A673 (cell line): ENCODE measurements at regions not wholly inside any gene's neighbourhood (a gene's known extent, or its start where the extent isn't known, plus 50 kb on each side); places are given as distances from the start of the nearest gene placed in this dataset.

Source experiments
- BruUV-seq: library from RNA; stranded (reverse); fragments of 400-500 nt; replicated peaks from 2 replicates; lab custom pipeline; 2021; lab: Mats Ljungman, UMichigan
- CTCF ChIA-PET: fragments of 300-600 bp; sonication (Branson Sonifier 250); formaldehyde crosslinking; loops from one replicate; lab custom pipeline; 2022; ENCODE audit warnings: antibody characterized with exemption; lab: Charles Lee
- POLR2A ChIA-PET: fragments of 300-600 bp; sonication (Branson Sonifier 250); formaldehyde crosslinking; loops from one replicate; lab custom pipeline; 2022; ENCODE audit warnings: antibody characterized with exemption; ENCODE audit not compliant: low non-redundant PET; lab: Charles Lee
- DNase-seq: peaks from one replicate; pipeline ENCODE4 v3.0.0-alpha.2; 2015; ENCODE audit warnings: low spot score
- H3K27ac ChIP-seq: fragments of 200-600 bp; sonication (generic); 2 replicates; pipeline ENCODE4 v1.5.1; 2016; ENCODE audit warnings: mixed run types, low read depth, mild to moderate bottlenecking, mixed read lengths, antibody characterized with exemption, low read length; ENCODE audit not compliant: poor library complexity, severe bottlenecking
- H3K27me3 ChIP-seq: fragments of 200-600 bp; sonication (generic); replicated peaks from 2 replicates; pipeline ENCODE4 v1.6.1; 2017; ENCODE audit warnings: mixed run types, low read depth, mild to moderate bottlenecking, mixed read lengths, antibody characterized with exemption, low read length; ENCODE audit not compliant: insufficient read depth, poor library complexity
- H3K36me3 ChIP-seq: fragments of 200-600 bp; sonication (generic); 2 replicates; pipeline ENCODE4 v1.6.1; 2016; ENCODE audit warnings: mixed run types, mild to moderate bottlenecking, mixed read lengths, antibody characterized with exemption, low read length; ENCODE audit not compliant: insufficient read depth, poor library complexity, severe bottlenecking
- H3K4me1 ChIP-seq: fragments of 200-600 bp; sonication (generic); 2 replicates; pipeline ENCODE4 v1.6.1; 2017; ENCODE audit warnings: mixed run types, mild to moderate bottlenecking, mixed read lengths, antibody characterized with exemption, low read length; ENCODE audit not compliant: insufficient read depth, poor library complexity, severe bottlenecking
- H3K4me3 ChIP-seq: fragments of 200-600 bp; sonication (generic); 2 replicates; pipeline ENCODE4 v1.5.1; 2016; ENCODE audit warnings: low read depth, mixed run types, mild to moderate bottlenecking, mixed read lengths, low read length; ENCODE audit not compliant: poor library complexity, severe bottlenecking
- H3K9me3 ChIP-seq: fragments of 200-600 bp; sonication (generic); 2 replicates; pipeline ENCODE4 v1.6.1; 2016; ENCODE audit warnings: mixed run types, low read depth, mild to moderate bottlenecking, mixed read lengths, antibody characterized with exemption, low read length; ENCODE audit not compliant: poor library complexity, severe bottlenecking
- EZH2 ChIP-seq: fragments of 200-600 bp; sonication (generic); IDR thresholded peaks from 2 replicates; pipeline ENCODE4 v1.6.1; 2017; ENCODE audit warnings: borderline replicate concordance, low read depth, mild to moderate bottlenecking, mixed read lengths, antibody characterized with exemption, low read length; ENCODE audit not compliant: poor library complexity, severe bottlenecking
- intact Hi-C: fragments of 100-400 bp; cut with micrococcal nuclease; formaldehyde crosslinking; loops from one replicate; pipeline ENCODE4 v1.10.0; 2022; ENCODE audit not compliant: unreplicated experiment
- TF ChIP-seq, protein P1 (sequence below): fragments of 300-800, 200-600 bp; sonication (generic); conservative IDR thresholded peaks from 2 replicates; pipeline ENCODE4 v1.5.1; 2017; ENCODE audit warnings: low read depth, mild to moderate bottlenecking, antibody characterized with exemption, low read length, moderate library complexity, mixed read lengths

DNA sequence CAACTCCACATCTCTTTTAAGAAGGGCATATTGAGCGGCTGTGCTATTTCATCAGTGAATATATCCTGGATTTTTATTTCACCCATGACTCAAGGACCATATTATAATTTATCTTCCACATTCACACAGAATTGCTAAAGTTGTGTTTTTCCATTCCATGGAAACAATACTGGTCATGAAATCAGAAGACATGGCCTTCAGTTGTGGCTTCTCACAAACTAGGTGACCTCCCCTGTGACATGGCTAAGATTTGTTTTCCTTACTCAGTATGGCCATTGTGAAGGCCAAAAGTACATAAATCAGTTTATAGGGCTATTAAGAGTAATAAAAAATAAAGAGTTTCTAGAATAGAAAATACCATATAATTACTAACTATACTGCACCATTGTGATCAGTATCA, 415.6 kb downstream of the OXSM start:
- POLR2A ChIA-PET, result no interaction called here
- BruUV-seq, result no TSS peak
- Histone ChIP-seq H3K9me3 (no peaks in the 10 kb centered on the region), H3K36me3 (no peaks in the 10 kb centered on the region), H3K27ac (no peak overlapping the region), H3K27me3 (no peaks in the 10 kb centered on the region), H3K4me3 (no peak overlapping the region), H3K4me1 (no peaks in the 10 kb centered on the region)
- TF ChIP-seq, protein P1, sequence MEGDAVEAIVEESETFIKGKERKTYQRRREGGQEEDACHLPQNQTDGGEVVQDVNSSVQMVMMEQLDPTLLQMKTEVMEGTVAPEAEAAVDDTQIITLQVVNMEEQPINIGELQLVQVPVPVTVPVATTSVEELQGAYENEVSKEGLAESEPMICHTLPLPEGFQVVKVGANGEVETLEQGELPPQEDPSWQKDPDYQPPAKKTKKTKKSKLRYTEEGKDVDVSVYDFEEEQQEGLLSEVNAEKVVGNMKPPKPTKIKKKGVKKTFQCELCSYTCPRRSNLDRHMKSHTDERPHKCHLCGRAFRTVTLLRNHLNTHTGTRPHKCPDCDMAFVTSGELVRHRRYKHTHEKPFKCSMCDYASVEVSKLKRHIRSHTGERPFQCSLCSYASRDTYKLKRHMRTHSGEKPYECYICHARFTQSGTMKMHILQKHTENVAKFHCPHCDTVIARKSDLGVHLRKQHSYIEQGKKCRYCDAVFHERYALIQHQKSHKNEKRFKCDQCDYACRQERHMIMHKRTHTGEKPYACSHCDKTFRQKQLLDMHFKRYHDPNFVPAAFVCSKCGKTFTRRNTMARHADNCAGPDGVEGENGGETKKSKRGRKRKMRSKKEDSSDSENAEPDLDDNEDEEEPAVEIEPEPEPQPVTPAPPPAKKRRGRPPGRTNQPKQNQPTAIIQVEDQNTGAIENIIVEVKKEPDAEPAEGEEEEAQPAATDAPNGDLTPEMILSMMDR, result no peak
- no peak for TF ChIP-seq EZH2
- intact Hi-C loops, result no loop called here
- CTCF ChIA-PET, result no interaction called here
- DNase-seq, result no peak

DNA sequence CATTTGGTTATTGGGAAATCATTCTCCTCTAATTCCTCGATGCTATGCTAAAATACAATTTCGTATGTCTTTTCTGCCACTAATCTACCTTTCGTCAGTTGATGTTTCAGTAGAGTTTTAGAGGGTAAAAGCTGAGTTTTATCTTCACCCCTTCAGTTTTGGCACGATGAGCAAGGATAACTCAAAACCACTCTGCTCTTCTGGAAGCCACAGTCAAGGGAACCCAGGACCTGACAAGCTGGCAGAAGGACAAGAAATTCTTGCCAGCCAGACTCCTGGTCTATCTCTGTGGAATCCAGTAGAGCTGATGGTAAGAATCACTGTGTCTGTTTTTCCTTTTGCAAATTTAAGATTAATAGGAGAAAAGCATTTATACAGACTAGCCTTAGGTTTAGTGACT, 414.4 kb upstream of the LRRC3B start:
- no peaks in the 10 kb centered on the region for H3K36me3 ChIP-seq
- no peaks in the 10 kb centered on the region for H3K27me3 ChIP-seq
- no peaks in the 10 kb centered on the region for H3K4me1 ChIP-seq
- intact Hi-C loops, result no loop called here
- no peak for TF ChIP-seq EZH2
- TF ChIP-seq, protein P1, result no peak
- BruUV-seq, result no TSS peak
- no peak for DNase-seq
- POLR2A ChIA-PET, result no interaction called here
- CTCF ChIA-PET, result interaction anchor here (0.7 kb wide), 1 partner anchor 8 kb away, joined by 5 read pairs; no protein-coding TSS in a partner anchor
- no peak overlapping the region for H3K27ac ChIP-seq
- H3K4me3 ChIP-seq, result no peak overlapping the region
- H3K9me3 ChIP-seq, result no peaks in the 10 kb centered on the region

DNA sequence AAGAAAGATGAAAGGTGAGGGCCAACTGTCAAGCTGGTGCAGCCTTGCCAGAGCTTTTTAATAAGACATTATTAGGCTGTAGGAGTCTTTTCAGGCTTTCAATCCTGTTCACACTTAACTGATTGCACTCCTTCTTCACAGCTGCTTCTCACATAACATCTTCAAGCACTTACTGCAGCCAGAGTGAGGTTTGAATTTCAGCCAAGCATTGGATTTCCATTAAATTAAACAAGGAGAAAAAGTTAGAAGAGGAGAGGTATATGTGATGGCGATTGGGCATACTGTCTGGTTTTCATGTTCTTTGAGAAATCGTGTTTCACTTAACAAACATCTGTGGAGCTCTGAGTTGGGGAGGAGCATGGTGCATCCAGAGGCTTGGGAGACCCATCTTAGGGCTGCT, 392.8 kb upstream of the LRRC3B start:
- no peaks in the 10 kb centered on the region for H3K36me3 ChIP-seq
- no peak for DNase-seq
- POLR2A ChIA-PET, result no interaction called here
- BruUV-seq, result no TSS peak
- TF ChIP-seq, protein P1, result no peak
- H3K27ac ChIP-seq, result no peak overlapping the region
- peaks cover 4% of the 10 kb centered on the region for H3K9me3 ChIP-seq
- no peaks in the 10 kb centered on the region for H3K4me1 ChIP-seq
- no peak overlapping the region for H3K4me3 ChIP-seq
- intact Hi-C loops, result loop anchor here (5.0 kb wide), 1 partner anchor 282 kb away; no protein-coding TSS in a partner anchor
- no peaks in the 10 kb centered on the region for H3K27me3 ChIP-seq
- CTCF ChIA-PET, result no interaction called here
